NOMO-1 (cell line): ENCODE measurements at regions not wholly inside any gene's neighbourhood (a gene's known extent, or its start where the extent isn't known, plus 50 kb on each side); places are given as distances from the start of the nearest gene placed in this dataset.

Experiments used
- DNase-seq, 2 experiments: peaks; one replicate each; lab custom pipeline; 2025; ENCODE audit not compliant: unreplicated experiment in 2 of 2; lab: John Stamatoyannopoulos, UW

DNA sequence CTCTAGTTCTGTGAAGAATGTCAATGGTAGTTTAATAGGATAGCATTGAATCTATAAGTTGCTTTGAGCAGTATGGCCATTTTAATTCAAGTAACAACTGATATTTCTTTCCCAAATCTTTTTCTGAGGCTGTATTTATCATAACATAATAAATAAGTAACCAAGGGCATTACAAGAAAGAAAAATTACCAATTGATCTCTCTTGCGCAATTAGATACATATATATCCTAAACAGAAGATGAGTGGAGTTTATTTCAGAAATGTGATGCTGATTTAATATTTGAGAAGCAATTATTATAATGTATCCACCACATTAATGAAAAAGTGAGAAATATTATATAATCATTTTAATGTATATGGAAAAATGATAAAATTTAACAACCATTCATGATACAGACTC lies 802.5 kb upstream of the AGA start:
- no peak for DNase-seq

DNA sequence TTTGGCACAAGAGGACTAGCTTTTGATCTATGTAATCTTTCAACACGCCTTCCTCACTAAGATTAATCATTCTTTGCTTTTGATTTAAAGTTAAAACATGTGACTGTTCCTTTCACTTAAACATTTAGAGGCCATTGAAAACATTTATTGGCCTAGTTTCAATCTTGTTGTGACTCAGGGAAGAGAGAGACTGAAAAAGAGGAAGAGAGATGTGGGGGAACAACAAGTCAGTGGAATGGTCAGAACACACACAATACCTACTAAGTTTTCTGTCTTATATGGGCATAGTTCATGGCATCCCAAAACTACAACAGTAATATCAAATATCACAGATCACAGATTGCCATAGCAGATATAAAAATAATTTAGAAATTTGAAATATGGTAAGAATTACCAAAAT lies 812.9 kb upstream of the AGA start:
- no peak for DNase-seq

DNA sequence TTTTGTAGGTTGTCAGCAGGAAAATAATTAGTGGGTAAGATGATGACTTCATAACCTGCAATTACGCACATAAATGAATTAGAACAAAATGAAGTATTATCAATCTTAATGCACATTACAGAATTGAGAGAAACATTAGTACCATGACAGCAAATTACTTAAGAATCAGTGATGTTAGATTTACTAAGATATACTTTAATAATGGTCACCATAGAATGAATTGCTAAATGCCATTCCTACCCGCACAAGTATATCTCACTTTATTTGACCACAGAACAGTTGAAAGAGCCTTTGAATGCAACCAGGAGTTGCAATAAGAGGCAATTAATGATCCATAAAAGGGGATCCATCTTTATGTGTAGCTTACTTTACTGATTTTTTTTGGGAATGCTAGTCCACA lies 816.4 kb upstream of the AGA start:
- DNase-seq = no peak

DNA sequence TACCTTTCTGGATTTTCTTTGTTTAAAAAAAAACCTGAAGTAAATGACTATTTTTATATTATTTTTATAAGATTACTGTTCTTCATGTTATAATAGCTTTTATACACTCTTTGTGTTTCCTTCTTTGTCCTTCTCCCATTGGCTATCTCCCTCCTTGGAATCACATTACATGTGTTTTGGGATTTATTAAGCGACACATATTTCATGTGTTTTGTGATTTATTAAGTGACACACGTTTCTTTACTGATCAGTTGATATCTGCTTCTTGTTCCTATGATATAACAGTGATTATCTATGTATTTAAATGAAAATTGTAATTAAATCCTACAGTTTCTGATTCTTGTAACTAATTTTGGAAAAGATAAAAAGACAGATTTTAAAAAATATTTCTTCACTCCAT lies 817.3 kb upstream of the AGA start:
- no peak for DNase-seq

DNA sequence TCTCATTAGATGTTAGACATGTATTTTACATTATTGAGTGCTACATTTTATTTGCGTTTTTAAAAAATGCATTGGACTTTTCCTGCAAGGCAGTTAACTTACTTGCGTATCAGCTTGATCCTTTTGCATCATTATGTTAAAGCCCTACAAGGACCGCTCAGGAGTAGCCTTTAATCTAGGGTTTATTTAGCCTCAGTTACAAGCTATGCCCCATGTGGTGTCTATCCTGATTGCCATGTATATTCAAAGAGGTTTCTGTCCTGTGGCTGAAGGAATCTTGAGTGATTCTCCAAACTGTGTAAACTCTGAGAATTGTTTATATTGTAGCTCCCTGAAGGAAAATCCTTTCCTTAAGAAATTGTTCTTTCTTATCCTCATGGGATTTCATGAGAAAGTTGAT lies 821.8 kb upstream of the AGA start:
- no peak for DNase-seq

DNA sequence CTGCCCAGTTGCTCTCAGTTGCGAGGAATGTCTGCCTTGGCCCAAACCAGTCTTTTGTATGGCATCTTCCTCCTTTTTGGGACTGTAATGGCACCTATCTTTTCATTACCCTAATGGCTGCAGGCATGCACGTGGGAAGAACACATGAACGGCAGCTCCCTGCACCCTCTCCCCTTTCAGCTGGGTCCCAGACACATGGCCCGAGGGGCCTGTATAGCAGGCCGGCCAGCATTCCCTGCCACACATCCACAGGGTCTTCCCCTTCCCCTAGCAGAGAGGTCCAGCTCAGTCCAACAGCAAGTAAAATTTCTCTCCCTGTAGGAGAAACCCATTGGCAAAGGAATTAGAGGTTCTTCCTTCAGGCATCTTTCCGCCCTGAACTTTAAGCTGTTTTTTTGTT lies 829.1 kb upstream of the AGA start:
- no peak for DNase-seq

DNA sequence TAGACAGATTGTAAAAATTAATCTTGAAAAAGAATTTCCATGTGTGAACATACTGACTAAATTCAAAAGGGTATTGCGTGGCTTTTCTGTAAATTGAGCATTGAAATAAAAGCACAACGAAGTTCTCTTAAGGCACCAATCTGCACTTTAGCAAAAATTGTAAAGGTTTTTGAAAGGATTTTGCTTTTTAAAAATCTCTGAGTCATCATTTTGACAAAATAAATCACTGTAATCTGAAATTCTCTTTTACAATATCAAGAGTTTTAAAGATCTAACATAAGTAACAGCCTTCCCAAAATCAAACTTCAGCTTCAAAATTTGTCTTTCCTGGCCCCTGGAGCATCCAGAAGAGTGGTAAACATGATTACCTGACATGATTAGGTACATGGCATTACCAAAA lies 830.9 kb upstream of the AGA start:
- no peak for DNase-seq

DNA sequence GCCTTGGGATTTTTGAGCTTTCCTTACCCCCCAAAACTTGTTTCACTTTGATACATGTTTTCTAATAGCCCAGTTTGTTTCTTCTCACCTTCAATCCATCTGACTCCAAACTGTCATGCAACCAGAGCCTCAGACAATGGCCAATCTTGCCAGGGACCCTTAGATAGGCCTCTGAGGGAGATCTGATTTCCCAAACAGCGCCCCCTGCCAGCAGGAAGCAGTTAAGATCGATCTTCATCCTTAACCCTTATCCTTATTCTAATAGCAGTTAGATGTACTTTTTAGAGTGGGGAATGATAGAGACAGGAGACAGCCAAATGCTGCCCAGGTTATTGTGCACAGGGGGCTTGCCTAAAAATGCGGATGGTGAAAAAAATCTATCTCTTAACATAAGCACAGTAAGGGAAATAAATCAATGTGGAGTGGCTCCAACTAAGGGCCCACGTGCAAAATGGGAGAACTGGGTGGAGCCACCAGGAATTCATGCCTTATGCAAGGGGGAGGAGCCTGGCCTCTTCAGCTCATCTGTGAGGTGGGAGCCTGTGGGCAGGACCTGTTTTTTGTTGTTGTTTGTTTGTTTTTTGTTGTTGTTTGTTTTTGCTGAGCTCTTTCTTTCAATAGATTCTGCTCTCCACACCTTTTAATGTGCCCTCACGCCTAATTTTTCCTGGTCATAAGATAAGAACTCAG lies 833.6 kb upstream of the AGA start:
- no peak for DNase-seq

DNA sequence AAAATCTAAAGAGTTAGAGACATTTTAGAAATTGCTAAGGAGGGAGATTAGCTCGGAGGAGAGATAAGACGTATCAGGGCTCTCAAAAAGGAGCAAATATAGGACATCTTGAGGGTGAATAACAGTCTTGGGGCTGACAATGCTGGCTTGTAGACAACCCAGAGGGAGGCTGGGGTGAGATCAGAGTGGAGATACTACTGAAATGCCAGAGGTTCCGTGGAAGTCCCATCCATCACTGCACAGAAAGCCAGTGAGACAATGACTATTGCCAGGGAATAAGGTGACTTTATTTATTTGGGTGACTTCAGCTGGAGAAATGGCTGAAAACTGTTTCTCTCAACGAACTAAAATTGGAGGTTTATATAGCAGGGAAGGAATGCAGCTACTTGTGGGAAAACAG lies 838.1 kb upstream of the AGA start:
- DNase-seq = no peak

DNA sequence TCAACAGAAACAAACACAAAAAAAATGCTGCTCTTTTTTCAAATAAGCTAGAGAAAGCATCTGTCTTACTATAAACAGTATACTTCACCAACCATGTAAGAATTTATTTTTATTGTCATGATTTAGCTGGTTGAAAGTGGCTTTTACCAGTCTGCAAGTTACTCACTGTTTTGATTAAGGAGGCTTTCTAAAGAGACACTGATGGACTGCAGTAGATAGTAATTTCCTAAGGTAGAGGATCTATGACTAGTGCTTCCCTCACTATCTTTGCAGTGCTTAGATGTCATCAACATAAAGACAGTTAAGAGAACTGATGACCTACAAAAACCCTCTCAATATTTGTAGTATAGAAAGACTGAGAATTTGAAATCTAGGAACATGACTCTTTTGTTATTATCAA lies 846.2 kb upstream of the AGA start:
- no peak for DNase-seq

DNA sequence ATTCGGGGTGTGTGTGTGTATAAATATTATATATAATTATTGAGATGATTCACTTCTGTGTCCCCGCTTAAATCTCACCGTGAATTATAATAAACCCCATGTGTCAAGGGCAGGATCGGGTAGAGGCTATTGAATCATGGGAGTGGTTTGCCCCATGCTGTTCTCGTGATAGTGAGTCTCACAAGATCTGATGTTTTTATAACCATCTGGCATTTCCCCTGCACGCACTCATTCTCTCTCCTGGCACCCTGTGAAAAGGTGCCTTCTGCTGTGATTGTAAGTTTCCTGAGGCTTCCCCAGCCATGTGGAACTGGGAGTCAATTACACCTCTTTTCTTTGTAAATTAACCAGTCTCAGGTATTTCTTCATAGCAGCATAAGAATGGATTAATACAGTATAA lies 851.4 kb upstream of the AGA start:
- no peak for DNase-seq

DNA sequence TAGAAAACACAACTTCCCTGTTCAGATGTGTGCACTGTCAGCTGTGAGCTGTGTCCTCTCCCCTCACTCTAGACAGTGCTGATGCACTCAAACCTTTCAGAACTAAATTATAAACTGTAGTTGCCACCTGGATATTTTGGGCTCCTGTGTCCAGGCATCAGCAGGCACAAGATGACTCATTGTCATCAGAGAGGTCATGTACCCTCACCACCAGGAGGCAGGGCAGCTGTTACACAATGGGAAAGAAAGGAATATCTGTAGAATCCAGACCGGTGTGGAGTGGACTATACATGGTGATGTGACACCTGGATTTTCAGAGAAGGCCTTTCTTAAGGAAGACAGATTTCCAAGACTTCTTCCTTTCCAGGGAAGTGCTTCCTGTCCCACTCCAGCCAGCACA lies 854.4 kb upstream of the AGA start:
- DNase-seq = no peak

DNA sequence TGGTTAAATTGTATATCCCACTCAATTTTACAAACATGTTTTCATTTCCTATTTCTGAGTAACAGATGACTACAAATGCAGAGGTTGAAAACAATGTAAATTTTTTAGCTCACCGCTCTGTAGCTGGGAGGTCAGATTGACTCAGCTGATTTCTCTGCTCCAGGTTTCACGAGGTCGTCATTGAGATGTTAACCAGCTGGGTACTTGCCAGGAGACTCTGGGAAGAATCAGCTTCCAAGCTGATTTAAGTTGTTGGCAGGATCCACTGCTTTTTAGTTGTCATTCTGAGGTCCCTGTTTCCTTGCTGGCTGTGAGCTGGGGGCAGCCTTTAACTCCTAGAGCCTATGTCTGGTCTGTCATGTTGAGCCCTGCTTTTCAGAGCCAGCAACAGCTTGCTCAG lies 864.3 kb upstream of the AGA start:
- no peak for DNase-seq

DNA sequence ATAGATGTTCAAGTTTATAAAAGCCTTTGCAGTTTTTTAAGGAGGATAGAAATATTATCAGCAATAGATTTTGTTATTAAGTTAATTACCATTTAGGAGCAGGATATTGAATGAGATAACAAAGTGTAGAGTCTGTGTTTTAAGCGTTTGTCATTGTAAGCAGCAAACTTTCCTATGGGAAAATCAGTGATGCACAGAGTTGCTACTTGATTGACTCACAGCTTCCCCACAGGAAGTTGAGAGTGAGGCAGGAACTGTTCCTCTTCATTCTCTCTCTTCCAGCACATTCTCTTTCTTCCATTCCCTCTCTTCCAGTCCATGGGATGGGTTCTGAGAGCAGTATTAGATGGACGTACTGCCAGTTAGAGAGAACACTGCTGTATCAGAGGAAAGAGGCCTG lies 867.7 kb upstream of the AGA start:
- no peak for DNase-seq

DNA sequence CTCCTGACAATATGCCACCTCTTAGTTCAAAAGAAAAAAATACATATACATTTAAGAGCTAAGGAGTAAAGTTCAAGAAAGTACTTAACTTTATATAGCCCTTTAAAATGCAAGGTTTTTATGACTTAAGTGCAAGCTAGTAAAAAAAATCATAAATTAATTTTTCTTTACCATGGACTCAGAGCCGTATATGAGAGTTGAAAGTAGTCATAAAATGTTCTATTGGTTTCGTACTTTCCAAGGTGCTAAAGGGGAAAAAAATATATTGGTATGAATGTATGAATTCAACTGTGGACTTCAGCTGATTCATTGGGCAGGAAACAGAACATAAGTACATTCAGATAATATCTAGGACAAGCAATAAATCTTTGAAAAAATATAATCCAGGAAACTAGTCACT lies 869.8 kb upstream of the AGA start:
- DNase-seq = no peak

DNA sequence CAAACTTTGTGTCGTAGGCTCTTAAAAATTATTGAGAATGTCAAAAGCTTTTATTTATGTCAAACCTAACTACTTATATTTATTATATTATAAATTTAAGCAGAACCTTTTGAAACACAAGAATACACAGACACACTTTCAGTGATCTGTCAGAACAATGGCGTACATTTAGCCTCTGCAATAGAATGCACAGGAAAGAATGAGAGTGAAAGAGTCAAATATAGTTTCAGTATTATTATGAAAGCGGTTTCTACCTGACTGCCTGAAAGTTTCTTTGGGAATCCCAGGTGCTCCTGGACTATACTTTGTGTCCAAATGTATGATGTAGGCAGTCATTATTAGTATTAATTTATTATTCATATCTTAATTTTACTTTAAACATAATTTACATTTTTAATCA lies 872.0 kb upstream of the AGA start:
- DNase-seq = no peak

DNA sequence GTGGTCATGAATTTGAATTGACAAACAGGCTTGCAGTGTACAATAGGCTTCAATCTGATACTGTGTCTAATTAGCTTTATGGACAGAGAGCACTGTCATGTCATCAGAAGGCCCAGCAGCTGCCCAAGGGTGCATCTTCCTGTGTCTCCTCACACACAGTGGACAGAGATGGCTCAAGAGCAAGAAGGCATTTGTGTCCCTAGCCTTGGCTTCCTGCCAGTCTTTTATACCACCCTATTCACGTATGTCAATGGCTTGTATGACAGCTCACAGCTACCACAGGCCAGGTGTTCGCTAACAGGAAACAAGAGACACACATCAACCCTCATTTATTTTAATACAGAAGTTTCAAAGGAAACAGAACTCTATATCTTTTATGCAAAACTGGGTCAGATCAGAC lies 874.0 kb upstream of the AGA start:
- DNase-seq = no peak

DNA sequence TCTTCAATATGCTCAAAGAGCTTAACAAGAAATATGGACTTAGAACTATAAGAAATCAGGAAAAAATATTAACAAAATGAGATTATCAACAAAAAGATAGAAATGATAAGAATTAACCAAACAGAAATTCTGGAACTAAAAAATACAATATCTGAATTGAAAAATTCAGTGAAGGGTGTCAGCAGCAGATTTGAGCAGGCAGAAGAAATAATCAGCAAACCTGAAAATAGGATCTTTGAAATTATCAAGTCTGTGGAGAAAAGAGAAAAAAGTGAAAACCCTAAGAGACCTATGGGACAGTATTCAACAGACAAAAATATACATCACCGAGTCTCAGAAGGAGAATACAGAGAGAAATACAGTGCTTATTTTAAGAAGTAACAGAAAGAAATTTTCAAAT lies 877.8 kb upstream of the AGA start:
- DNase-seq = no peak

DNA sequence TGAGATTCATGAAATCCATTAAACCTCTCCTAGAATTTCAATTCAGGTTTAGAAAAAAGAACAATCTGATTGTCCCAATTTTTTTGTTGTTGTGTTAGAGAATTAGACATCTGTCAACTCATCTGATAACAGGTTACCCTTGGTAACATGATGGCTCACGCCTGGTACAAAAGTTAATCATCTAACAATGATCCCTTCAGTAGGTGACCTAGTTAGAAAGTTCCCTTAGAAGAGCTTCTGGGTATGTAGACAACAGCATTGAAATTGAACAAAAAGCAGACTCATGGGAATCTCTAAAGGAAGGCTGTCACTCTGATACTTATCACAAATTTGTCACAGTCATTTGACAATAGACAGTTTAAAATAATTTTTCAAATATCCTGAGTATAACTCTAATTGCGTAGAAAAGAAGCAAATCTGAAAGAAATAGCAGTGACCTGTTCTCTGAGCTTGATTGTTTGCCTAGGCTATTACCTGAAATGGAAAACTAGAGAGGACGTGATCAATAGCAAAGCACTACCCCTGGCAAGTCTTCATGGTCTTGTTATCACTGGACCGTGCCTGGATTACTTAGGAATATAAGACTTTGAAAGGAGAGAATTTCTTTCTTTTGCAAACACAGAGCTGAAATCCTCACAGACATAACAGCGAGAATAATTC lies 880.4 kb upstream of the AGA start:
- no peak for DNase-seq

DNA sequence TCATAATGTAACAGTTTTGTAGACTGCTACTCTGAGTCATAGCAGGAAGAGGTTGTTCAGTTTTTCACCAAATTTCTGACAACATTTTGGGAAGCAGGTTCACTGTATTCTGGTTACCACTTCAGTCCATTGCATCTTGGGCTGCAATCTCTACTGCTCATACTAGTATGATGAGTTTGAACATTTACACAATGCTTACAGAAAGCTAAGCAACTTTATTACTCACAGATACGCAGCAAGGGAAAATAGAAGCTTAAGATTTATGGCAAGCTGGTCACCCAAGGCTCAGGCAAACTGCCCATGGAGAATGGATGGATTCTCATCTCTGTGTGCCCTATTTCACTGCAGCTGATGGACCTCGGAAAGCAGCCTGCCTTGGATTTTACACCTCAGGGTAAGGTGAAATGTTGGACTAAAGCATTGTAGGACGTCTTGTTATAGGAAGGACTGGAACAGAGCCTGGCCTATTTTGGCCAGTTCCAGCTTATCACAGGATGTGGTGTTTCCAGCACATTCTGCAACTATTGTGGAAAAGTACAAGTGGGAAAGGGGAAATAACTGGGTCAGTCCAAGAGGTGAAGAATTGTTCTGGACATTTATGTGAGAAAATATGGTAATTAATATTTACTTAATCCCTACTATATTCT lies 887.1 kb upstream of the AGA start:
- DNase-seq = no peak

DNA sequence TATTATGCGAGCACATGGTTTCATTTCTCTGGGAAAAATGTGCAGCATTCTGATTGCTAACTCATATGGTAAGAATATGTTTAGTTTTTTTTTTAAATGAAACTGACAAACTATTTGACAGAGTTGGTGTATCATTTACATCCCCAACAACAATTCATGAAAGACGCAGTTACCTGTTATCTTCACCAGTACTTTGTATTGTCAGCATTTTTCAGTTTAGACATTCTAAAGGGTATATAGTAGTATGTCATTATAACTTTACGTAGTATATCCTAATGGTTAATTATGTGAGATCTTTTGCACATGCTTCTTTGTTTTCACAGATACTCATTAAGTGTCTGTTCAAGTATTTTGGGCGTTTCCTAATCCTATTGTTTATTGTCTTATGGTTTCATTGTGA lies 891.1 kb upstream of the AGA start:
- DNase-seq = no peak

DNA sequence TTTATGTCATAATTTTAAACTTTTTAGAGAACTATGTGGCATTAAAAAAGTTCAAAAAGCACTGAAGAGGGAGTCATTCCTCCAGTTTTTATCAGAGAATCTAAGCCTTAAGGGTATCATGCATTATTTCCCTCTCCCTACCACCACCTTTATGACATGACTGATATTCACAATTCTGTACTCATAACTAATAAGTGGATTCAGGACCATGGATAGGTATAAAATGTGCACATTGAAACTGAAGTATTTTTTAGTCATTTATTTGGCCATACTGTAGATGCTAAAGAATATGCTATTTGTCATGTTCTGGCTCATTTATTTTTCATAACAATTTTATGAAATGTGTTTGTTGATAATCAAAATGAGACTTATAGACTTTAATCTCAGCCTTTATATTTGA lies 897.5 kb upstream of the AGA start:
- no peak for DNase-seq

DNA sequence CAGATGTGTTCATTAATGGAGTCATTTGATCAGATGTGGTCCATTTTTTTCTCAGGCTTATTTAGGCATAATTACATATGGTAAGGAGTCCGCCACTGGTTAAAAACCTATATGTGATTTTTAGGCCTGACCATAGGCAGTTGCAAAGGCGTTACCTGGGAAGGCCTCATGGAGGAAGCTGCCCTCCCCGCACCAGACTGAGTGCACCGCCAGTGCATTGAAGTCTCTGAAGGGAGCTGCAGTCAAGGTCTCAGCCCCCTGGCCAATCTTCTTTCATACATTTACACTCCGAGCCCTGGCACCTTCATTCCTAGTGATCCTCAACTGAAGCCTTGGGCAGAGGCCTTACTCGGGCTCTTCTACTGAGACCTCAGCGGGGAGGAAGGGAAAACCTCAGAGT lies 898.2 kb upstream of the AGA start:
- DNase-seq = no peak
